T-helper 17 cell (primary cell): ENCODE measurements at regions not wholly inside any gene's neighbourhood (a gene's known extent, or its start where the extent isn't known, plus 50 kb on each side); places are given as distances from the start of the nearest gene placed in this dataset.
"Not testable (repeated sequence)": the region's sequence is repeated elsewhere in the genome, so short reads cannot be mapped to it uniquely, and the experiment has no call there.

Source experiments
- ATAC-seq: fragments of 150-1000 bp; cut with Tn5 transposase; 2 replicates; pipeline ENCODE4 v1.10.0; 2021; ENCODE audit warnings: mild to moderate bottlenecking, moderate library complexity
- DNase-seq, 3 donors: peaks; one replicate each; pipeline versions ENCODE4 v3.0.0 to v3.0.0-alpha.2; 2020 to 2021
- H3K9me3 ChIP-seq: one replicate; pipeline ENCODE4 v1.7.0; 2013; ENCODE audit warnings: low read length, mild to moderate bottlenecking; ENCODE audit not compliant: control insufficient read depth, poor library complexity, severe bottlenecking
- H3K27ac Mint-ChIP-seq: one replicate; pipeline ENCODE4 v1.8.0; 2022; ENCODE audit warnings: mild to moderate bottlenecking, moderate library complexity, mixed read lengths
- H3K27me3 Mint-ChIP-seq: one replicate; pipeline ENCODE4 v1.8.0; 2022; ENCODE audit warnings: mixed read lengths
- H3K36me3 Mint-ChIP-seq: one replicate; pipeline ENCODE4 v1.8.0; 2022; ENCODE audit warnings: low read depth, mixed read lengths
- H3K4me1 Mint-ChIP-seq: one replicate; pipeline ENCODE4 v1.8.0; 2022; ENCODE audit warnings: mild to moderate bottlenecking, mixed read lengths
- H3K4me3 Mint-ChIP-seq: one replicate; pipeline ENCODE4 v1.8.0; 2022; ENCODE audit warnings: mild to moderate bottlenecking, moderate library complexity, mixed read lengths

- H3K4me1 Mint-ChIP-seq, result no peaks in the 10 kb centered on the region
- H3K27ac Mint-ChIP-seq, result no peak overlapping the region
- ATAC-seq (no peak), DNase-seq (no peak)
- no peak overlapping the region for H3K4me3 Mint-ChIP-seq
- H3K9me3 ChIP-seq, result no peaks in the 10 kb centered on the region
- no peaks in the 10 kb centered on the region for H3K36me3 Mint-ChIP-seq
- H3K27me3 Mint-ChIP-seq, result no peaks in the 10 kb centered on the region
Observed at GRCh38 chr4:126470862-126471261, 1156.1 kb downstream of the FAT4 start.

DNA sequence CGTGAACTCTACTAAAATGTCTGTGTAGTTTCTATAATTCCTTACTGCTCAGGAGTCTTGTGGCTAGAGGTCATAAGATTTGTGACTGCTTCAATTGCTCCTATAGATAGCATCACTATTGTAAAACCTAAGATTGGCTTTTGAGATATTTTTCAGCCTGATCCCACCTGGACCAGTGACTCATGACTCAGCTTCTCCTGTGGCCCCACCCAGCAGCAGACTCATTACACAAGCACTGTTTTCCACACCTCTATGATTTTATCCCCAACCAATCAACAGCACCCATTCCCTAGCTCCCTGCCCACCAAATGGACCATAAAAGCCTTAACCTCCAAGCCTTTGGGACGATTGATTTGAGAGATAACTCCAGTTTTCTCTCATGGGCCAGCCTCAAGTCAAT lies 1157.0 kb upstream of the INTU start:
- H3K36me3 Mint-ChIP-seq, result no peaks in the 10 kb centered on the region
- H3K4me1 Mint-ChIP-seq, result no peaks in the 10 kb centered on the region
- no peak overlapping the region for H3K4me3 Mint-ChIP-seq
- no peaks in the 10 kb centered on the region for H3K9me3 ChIP-seq
- DNase-seq (no peak), ATAC-seq (no peak)
- no peak overlapping the region for H3K27ac Mint-ChIP-seq
- H3K27me3 Mint-ChIP-seq, result no peaks in the 10 kb centered on the region

DNA sequence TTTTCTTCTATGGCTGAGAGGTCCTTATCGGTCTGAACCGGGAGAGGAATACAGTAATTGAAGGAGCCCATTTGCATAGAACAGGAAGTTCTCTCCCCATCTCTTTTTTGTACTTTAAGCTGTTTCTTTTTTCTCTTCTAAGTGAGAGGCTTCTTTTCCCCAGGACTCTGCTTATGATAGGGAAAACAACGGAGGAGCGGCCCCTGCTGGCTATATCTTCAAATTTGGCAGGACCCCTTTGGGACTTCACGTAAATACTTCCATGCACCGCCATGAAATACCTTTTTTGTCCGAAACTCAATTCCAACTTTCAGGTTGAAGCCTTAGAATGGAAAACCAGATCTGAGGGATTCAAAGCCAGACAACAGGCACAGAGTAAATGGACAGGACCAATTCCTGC lies 1153.0 kb upstream of the INTU start:
- no peaks in the 10 kb centered on the region for H3K36me3 Mint-ChIP-seq
- H3K27me3 Mint-ChIP-seq, result no peaks in the 10 kb centered on the region
- H3K4me1 Mint-ChIP-seq, result no peaks in the 10 kb centered on the region
- no peak overlapping the region for H3K27ac Mint-ChIP-seq
- H3K4me3 Mint-ChIP-seq, result no peak overlapping the region
- ATAC-seq (no peak), DNase-seq (no peak)
- H3K9me3 ChIP-seq, result no peaks in the 10 kb centered on the region

DNA sequence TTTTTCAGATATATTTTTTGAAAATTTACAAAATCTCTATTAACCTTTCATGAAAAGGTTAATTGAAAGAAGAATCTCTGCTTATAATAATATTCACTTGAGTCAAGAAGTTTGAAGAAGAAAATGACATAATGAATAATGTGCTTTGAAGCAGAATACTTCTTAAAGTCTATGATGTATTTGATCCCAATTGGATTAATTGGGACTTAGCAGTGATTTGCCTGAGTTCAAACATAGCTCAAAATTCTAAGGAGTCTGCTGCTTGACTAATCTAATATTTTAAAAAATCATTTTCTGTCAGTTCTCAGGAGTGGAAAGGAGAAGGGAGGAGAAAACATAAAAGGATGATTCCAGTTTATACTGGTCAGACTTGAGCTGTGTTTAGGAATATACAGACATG lies 1150.4 kb upstream of the INTU start:
- no peaks in the 10 kb centered on the region for H3K9me3 ChIP-seq
- H3K36me3 Mint-ChIP-seq, result no peaks in the 10 kb centered on the region
- DNase-seq, result no peak
- H3K27ac Mint-ChIP-seq, result no peak overlapping the region
- H3K27me3 Mint-ChIP-seq, result no peaks in the 10 kb centered on the region
- ATAC-seq, result no peak
- no peak overlapping the region for H3K4me3 Mint-ChIP-seq
- H3K4me1 Mint-ChIP-seq, result no peaks in the 10 kb centered on the region

DNA sequence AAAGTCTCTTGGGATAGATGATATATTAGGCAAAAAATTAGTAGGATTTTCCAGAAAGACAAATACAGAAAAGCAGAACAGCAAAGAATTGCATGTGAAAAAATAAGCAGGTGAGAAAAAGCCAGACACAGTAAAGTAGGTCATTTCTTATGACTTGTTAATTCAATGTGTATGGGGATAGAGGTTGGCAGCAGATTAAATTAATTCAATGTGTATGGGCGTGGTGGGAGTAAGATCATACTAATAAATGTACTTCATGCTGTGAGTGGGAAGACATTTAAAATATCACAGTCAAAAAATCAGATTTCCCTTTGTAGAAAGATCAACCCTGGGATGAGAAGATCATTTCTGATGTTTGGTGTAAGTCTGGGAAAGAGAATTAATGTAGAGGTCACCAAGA lies 1146.4 kb upstream of the INTU start:
- ATAC-seq (no peak), DNase-seq (no peak)
- H3K27ac Mint-ChIP-seq, result no peak overlapping the region
- no peaks in the 10 kb centered on the region for H3K4me1 Mint-ChIP-seq
- H3K4me3 Mint-ChIP-seq, result no peak overlapping the region
- H3K36me3 Mint-ChIP-seq, result no peaks in the 10 kb centered on the region
- no peaks in the 10 kb centered on the region for H3K9me3 ChIP-seq
- no peaks in the 10 kb centered on the region for H3K27me3 Mint-ChIP-seq

DNA sequence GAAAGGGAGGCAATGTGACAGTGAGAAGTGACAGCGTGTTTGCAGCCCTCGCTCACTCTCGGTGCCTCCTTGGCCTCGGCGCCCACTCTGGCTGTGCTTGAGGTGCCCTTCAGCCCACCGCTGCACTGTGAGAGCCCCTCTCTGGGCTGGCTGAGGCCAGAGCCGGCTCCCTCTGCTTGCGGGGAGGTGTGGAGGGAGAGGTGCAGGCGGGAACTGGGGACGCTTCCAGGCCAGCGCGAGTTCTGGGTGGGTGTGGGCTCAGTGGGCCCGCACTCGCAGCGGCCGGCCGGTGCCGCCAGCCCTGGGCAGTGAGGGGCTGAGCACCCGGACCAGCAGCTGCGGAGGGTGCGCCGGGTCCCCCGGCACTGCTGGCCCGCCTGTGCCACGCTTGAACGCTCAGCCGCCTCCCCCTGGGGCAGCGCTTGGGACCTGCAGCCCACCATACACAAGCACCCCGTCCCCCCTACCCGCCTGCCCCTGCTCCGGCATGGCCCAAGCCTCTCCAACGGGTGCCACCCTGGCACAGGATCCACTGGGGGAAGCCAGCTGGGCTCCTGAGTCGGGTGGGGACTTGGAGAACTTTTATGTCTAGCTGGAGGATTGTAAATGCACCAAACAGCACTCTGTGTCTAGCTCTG lies 1142.8 kb upstream of the INTU start:
- ATAC-seq (no peak), DNase-seq (no peak)
- H3K4me1 Mint-ChIP-seq, result no peaks in the 10 kb centered on the region
- no peak overlapping the region for H3K27ac Mint-ChIP-seq
- no peaks in the 10 kb centered on the region for H3K27me3 Mint-ChIP-seq
- H3K9me3 ChIP-seq, result no peaks in the 10 kb centered on the region
- H3K4me3 Mint-ChIP-seq, result no peak overlapping the region
- no peaks in the 10 kb centered on the region for H3K36me3 Mint-ChIP-seq

DNA sequence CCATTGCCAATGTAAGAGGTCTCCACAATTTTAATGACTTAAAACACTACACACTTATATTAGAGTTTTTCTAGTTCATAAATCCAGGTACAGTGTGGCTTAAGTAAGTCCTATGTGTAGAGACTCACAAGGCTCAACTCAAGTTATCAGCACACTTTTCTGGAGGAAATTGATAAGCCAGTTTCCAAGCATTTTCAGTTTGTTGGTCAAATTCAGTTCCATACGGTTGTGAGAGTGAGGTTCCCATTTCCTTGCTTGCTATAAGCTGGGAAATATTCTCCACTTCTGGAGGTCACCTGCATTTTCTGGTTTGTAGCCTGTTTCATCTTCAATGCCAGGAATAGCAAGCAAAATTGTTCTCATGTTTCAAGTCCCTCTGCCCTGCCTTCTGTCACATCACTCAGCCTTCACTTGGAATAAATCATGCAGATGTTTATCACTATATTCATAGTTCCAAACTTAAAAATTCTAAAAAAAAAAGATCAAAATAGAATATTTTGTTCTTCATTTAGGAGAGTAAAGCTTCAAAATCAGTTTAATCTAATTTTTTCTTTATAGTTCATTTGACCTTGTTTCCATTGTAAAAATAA lies 1137.5 kb upstream of the INTU start:
- no peak for ATAC-seq

DNA sequence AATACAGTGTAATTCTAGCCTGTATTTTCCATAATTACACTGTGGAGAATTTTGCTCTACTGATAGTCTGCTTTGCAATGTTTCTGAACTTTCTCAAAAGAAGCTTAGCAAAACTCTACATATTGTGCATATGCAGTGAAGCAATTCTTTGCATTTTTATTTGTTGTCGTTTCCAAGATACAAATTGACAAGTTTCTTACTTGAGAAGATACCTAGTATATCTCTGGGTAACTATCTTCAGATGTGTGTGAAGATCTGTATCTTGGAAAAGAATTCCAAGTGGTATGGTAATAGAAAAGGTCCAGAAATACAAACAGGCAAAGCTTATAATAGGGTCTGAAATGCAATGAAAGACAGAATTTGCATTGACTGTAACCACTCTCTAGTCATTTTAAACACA lies 1119.8 kb upstream of the INTU start:
- ATAC-seq (no peak), DNase-seq (no peak)
- Mint-ChIP-seq H3K4me3 (no peak overlapping the region), H3K4me1 (no peaks in the 10 kb centered on the region), H3K27ac (no peak overlapping the region), H3K36me3 (no peaks in the 10 kb centered on the region), H3K27me3 (no peaks in the 10 kb centered on the region)
- H3K9me3 ChIP-seq, result no peaks in the 10 kb centered on the region

More for the DNA sequence above, 1137.5 kb upstream of the INTU start:
- Mint-ChIP-seq H3K27me3 (no peaks in the 10 kb centered on the region), H3K36me3 (no peaks in the 10 kb centered on the region), H3K4me1 (no peaks in the 10 kb centered on the region), H3K27ac (no peak overlapping the region), H3K4me3 (no peak overlapping the region)
- no peaks in the 10 kb centered on the region for H3K9me3 ChIP-seq
- no peak for DNase-seq

- H3K27me3 Mint-ChIP-seq, result no peaks in the 10 kb centered on the region
- H3K4me3 Mint-ChIP-seq, result no peak overlapping the region
- no peak overlapping the region for H3K27ac Mint-ChIP-seq
- DNase-seq, result no peak
- ATAC-seq, result no peak
- no peaks in the 10 kb centered on the region for H3K4me1 Mint-ChIP-seq
- H3K9me3 ChIP-seq, result no peaks in the 10 kb centered on the region
- no peaks in the 10 kb centered on the region for H3K36me3 Mint-ChIP-seq
Observed at GRCh38 chr4:126513596-126513995, 1119.2 kb upstream of the INTU start.

DNA sequence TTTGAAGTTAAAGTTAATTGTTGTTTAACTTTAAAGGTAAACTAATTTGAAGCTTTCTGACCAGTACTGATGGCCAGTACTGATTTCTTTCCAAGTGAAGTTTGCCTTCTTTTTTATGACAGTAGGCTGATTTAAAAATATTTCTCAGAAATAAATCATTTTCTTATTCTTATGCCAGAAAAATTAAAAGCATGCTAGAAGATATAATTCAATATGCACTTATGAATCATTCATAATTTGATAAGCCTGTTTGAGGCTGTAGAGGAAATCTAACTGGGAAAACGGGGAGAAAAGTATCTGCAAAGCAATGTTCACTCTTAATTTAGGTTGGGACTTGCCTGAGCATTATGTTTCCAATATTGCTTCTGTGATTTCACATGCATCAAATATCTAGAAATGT lies 1112.0 kb upstream of the INTU start:
- no peak for ATAC-seq

DNA sequence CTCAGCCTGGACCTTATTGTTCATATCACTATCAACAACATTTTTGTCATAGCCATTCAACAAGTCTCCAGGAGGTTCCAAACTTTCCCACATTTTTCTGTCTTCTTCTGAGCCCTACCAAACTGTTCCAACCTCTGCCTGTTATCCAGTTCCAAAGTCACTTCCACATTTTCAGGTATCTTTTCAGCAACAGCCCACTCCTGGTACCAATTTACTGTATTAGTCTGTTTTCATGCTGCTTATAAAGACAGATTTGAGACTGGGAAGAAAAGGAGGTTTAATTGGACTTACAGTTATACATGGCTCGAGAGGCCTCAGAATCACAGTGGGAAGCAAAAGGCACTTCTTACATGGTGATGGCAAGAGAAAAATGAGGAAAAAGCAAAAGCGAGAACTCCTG lies 1107.4 kb upstream of the INTU start:
- not testable (repeated sequence) for H3K4me1 Mint-ChIP-seq, DNase-seq, H3K36me3 Mint-ChIP-seq, H3K4me3 Mint-ChIP-seq, ATAC-seq, H3K27me3 Mint-ChIP-seq, H3K27ac Mint-ChIP-seq, H3K9me3 ChIP-seq

More for the DNA sequence above, 1112.0 kb upstream of the INTU start:
- Mint-ChIP-seq H3K27ac (no peak overlapping the region), H3K27me3 (no peaks in the 10 kb centered on the region), H3K36me3 (no peaks in the 10 kb centered on the region), H3K4me3 (no peak overlapping the region), H3K4me1 (no peaks in the 10 kb centered on the region)
- no peak for DNase-seq
- no peaks in the 10 kb centered on the region for H3K9me3 ChIP-seq

DNA sequence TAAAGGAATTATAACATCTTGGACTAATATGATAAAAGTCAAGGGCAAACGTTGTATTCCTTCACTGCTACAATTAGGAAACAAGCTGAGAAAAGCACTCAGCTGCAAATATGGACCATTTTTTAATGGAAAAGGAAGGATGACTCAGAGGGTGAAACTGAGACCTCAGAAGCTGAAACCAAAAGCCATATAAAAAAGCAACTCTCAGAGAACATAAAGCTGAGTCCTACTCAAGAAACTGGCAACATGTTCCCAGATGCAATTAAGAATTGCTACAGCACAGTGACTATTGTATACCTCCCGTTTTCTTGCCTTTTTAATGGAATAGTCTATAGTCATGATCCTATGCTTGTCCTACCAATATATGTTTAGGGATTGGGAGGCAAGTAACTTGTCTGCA lies 1106.4 kb upstream of the INTU start:
- H3K27me3 Mint-ChIP-seq, result no peaks in the 10 kb centered on the region
- no peaks in the 10 kb centered on the region for H3K36me3 Mint-ChIP-seq
- no peak overlapping the region for H3K27ac Mint-ChIP-seq
- H3K4me1 Mint-ChIP-seq, result no peaks in the 10 kb centered on the region
- DNase-seq (no peak), ATAC-seq (no peak)
- no peaks in the 10 kb centered on the region for H3K9me3 ChIP-seq
- H3K4me3 Mint-ChIP-seq, result no peak overlapping the region

- H3K27me3 Mint-ChIP-seq, result no peaks in the 10 kb centered on the region
- H3K27ac Mint-ChIP-seq, result no peak overlapping the region
- no peaks in the 10 kb centered on the region for H3K9me3 ChIP-seq
- no peaks in the 10 kb centered on the region for H3K4me1 Mint-ChIP-seq
- DNase-seq (no peak), ATAC-seq (no peak)
- H3K4me3 Mint-ChIP-seq, result no peak overlapping the region
- H3K36me3 Mint-ChIP-seq, result no peaks in the 10 kb centered on the region
Observed at GRCh38 chr4:126529997-126530396, 1102.8 kb upstream of the INTU start.

- H3K27ac Mint-ChIP-seq, result no peak overlapping the region
- no peaks in the 10 kb centered on the region for H3K9me3 ChIP-seq
- H3K4me3 Mint-ChIP-seq, result no peak overlapping the region
- ATAC-seq (no peak), DNase-seq (no peak)
- no peaks in the 10 kb centered on the region for H3K27me3 Mint-ChIP-seq
- H3K36me3 Mint-ChIP-seq, result no peaks in the 10 kb centered on the region
- no peaks in the 10 kb centered on the region for H3K4me1 Mint-ChIP-seq
Observed at GRCh38 chr4:126530996-126531585, 1101.7 kb upstream of the INTU start.
